HepG2 (cell line): ENCODE measurements at regions not wholly inside any gene's neighbourhood (a gene's known extent, or its start where the extent isn't known, plus 50 kb on each side); places are given as distances from the start of the nearest gene placed in this dataset.

Source experiments
- ATF1 ChIP-seq: IDR thresholded peaks from 2 replicates; pipeline ENCODE4 v1.6.1; 2016; ENCODE audit warnings: mild to moderate bottlenecking, control low read depth
- FOSL1 ChIP-seq: sonication (generic); formaldehyde crosslinking; IDR thresholded peaks from 2 replicates; pipeline ENCODE4 v1.9.0; 2021; ENCODE audit warnings: missing genetic modification reagents, borderline replicate concordance
- FOXA1 ChIP-seq, 2 experiments: fragments of 450-650 bp in 1 of 2; sonication (generic) in 1 of 2; formaldehyde crosslinking in 1 of 2; IDR thresholded peaks; 2 replicates each; pipeline versions ENCODE4 v1.4.0 to v1.6.1; 2016 to 2020; ENCODE audit warnings: missing genetic modification reagents in 1 of 2
- HNF1B ChIP-seq: sonication (generic); formaldehyde crosslinking; IDR thresholded peaks from 2 replicates; pipeline ENCODE4 v1.5.1; 2020; ENCODE audit warnings: mild to moderate bottlenecking, moderate library complexity, missing genetic modification reagents
- IRF1 ChIP-seq: sonication (generic); formaldehyde crosslinking; IDR thresholded peaks from 2 replicates; pipeline ENCODE4 v1.4.0; 2020; ENCODE audit warnings: low read depth, mild to moderate bottlenecking, missing genetic modification reagents
- KDM2A ChIP-seq: sonication (generic); formaldehyde crosslinking; IDR thresholded peaks from 2 replicates; pipeline ENCODE4 v1.4.0; 2020; ENCODE audit warnings: low read depth, missing genetic modification reagents, borderline replicate concordance
- MZF1 ChIP-seq: sonication (generic); formaldehyde crosslinking; IDR thresholded peaks from 2 replicates; pipeline ENCODE4 v1.8.1; 2023; ENCODE audit warnings: mild to moderate bottlenecking, missing genetic modification reagents, borderline replicate concordance
- NR2F1 ChIP-seq, 2 experiments: fragments of 450-650 bp in 1 of 2; formaldehyde crosslinking in 1 of 2; IDR thresholded peaks; 2 replicates each; pipeline versions ENCODE4 v1.5.0 to v1.6.1; 2016 to 2020; ENCODE audit warnings: mild to moderate bottlenecking in 1 of 2, missing compliant biosample characterization in 1 of 2, missing genetic modification reagents in 1 of 2, moderate library complexity in 1 of 2
- PBX3 ChIP-seq: sonication (generic); formaldehyde crosslinking; IDR thresholded peaks from 2 replicates; pipeline ENCODE4 v1.8.1; 2023; ENCODE audit warnings: missing genetic modification reagents, inconsistent platforms, borderline replicate concordance
- PLSCR1 ChIP-seq: sonication (generic); formaldehyde crosslinking; IDR thresholded peaks from 2 replicates; pipeline ENCODE4 v1.5.0; 2020; ENCODE audit warnings: missing genetic modification reagents, mild to moderate bottlenecking, borderline replicate concordance
- RARA ChIP-seq: IDR thresholded peaks from 2 replicates; pipeline ENCODE4 v1.6.1; 2016; ENCODE audit warnings: missing genetic modification reagents, missing compliant biosample characterization
- SIN3A ChIP-seq: IDR thresholded peaks from 2 replicates; pipeline ENCODE4 v1.6.1; 2011; ENCODE audit warnings: low read depth, mild to moderate bottlenecking, control low read depth, low read length, borderline replicate concordance
- SP4 ChIP-seq: sonication (generic); formaldehyde crosslinking; IDR thresholded peaks from 2 replicates; pipeline ENCODE4 v1.8.1; 2023; ENCODE audit warnings: mild to moderate bottlenecking, missing genetic modification reagents
- SP5 ChIP-seq: IDR thresholded peaks from 2 replicates; pipeline ENCODE4 v1.6.1; 2016; ENCODE audit warnings: low read depth, borderline replicate concordance
- TCF12 ChIP-seq, 2 experiments: fragments of 450-650 bp in 1 of 2; sonication (generic) in 1 of 2; formaldehyde crosslinking in 1 of 2; IDR thresholded peaks; 2 replicates each; pipeline versions ENCODE4 v1.6.1 to v1.8.0; 2017 to 2022; ENCODE audit warnings: antibody characterized with exemption in 1 of 2, mild to moderate bottlenecking in 1 of 2, missing genetic modification reagents in 1 of 2, moderate library complexity in 1 of 2
- TOE1 ChIP-seq: sonication (generic); formaldehyde crosslinking; IDR thresholded peaks from 2 replicates; pipeline ENCODE4 v1.4.0; 2020; ENCODE audit warnings: mild to moderate bottlenecking, missing genetic modification reagents
- ZNF136 ChIP-seq: sonication (generic); formaldehyde crosslinking; IDR thresholded peaks from 2 replicates; pipeline ENCODE4 v1.8.1; 2022; ENCODE audit warnings: low read depth, mild to moderate bottlenecking, moderate library complexity, missing genetic modification reagents
- ZNF609 ChIP-seq: sonication (generic); formaldehyde crosslinking; IDR thresholded peaks from 2 replicates; pipeline ENCODE4 v1.4.0; 2020; ENCODE audit warnings: mild to moderate bottlenecking, missing genetic modification reagents, borderline replicate concordance
- ZNF782 ChIP-seq: sonication (generic); formaldehyde crosslinking; IDR thresholded peaks from 2 replicates; pipeline ENCODE4 v1.4.0; 2020; ENCODE audit warnings: missing genetic modification reagents, mild to moderate bottlenecking, borderline replicate concordance

GRCh38 chr1:9180111-9180819, 51.4 kb upstream of the GPR157 start (continued):
- TF ChIP-seq ZNF609 (CRISPR knock-in tag) = 0 out of 2 replicates have a peak, but pooled peaks have one; percentile 35
- 0 out of 2 replicates have a peak, but pooled peaks have one; percentile 25 for TF ChIP-seq SP4 (CRISPR knock-in tag)
- no peak for TF ChIP-seq PBX3 (CRISPR knock-in tag)
- TF ChIP-seq SP5 (CRISPR knock-in tag) = peak; percentile 86
- no peak for TF ChIP-seq TOE1 (CRISPR knock-in tag)
- peak; percentile 23; the same call in 1 of the 2 replicates for TF ChIP-seq SIN3A
- TF ChIP-seq NR2F1 (CRISPR knock-in tag; IDR thresholded peaks at IDR 0.05) = peak in 1 of 2 experiments; percentile 37; a peak in 2 of 4 replicates
- TF ChIP-seq MZF1 (CRISPR knock-in tag) = no peak
- TF ChIP-seq FOSL1 (CRISPR knock-in tag) = peak; percentile 46; the same call in 1 of the 2 replicates
- no peak for TF ChIP-seq FOXA1 (IDR thresholded peaks at IDR 0.05)
- peak; percentile 43 for TF ChIP-seq FOXA1 (CRISPR knock-in tag; IDR thresholded peaks at IDR 0.05)
- TF ChIP-seq RARA (CRISPR knock-in tag) = peak; percentile 62
- no peak for TF ChIP-seq IRF1
- no peak for TF ChIP-seq PLSCR1 (CRISPR knock-in tag)
- no peak for TF ChIP-seq TCF12 (IDR thresholded peaks at IDR 0.05)
- no peak for TF ChIP-seq TCF12 (CRISPR knock-in tag; IDR thresholded peaks at IDR 0.05)
- TF ChIP-seq ATF1 (CRISPR knock-in tag) = no peak
- no peak for TF ChIP-seq ZNF136 (CRISPR knock-in tag)
- no peak for TF ChIP-seq ZNF782 (CRISPR knock-in tag)
- peak; percentile 16; the same call in 1 of the 2 replicates for TF ChIP-seq HNF1B (CRISPR knock-in tag)
- 0 out of 2 replicates have a peak, but pooled peaks have one; percentile 7 for TF ChIP-seq KDM2A
